Testis (tissue), 2 donors: ENCODE measurements at regions not wholly inside any gene's neighbourhood (a gene's known extent, or its start where the extent isn't known, plus 50 kb on each side); places are given as distances from the start of the nearest gene placed in this dataset.

Source experiments
- DNase-seq: peaks from one replicate; pipeline ENCODE4 v3.0.0-alpha.2; 2019
- H3K27ac ChIP-seq, 2 donors: fragments of 200-600 bp; sonication (generic); one replicate each; pipeline ENCODE4 v1.5.1; 2019
- H3K27me3 ChIP-seq: fragments of 200-600 bp; sonication (generic); one replicate; pipeline ENCODE4 v1.5.1; 2019
- H3K36me3 ChIP-seq: fragments of 200-600 bp; sonication (generic); one replicate; pipeline ENCODE4 v1.5.1; 2017; ENCODE audit warnings: low read depth; ENCODE audit errors: missing control alignments
- H3K4me1 ChIP-seq: fragments of 200-600 bp; sonication (generic); one replicate; pipeline ENCODE4 v1.5.1; 2019
- H3K4me3 ChIP-seq, 2 donors: fragments of 200-600 bp; sonication (generic); one replicate each; pipeline ENCODE4 v1.5.1; 2017 to 2019
- H3K9me3 ChIP-seq: fragments of 200-600 bp; sonication (generic); one replicate; pipeline ENCODE4 v1.5.1; 2017
- POLR2A ChIP-seq: fragments of 450-650 bp; IDR thresholded peaks from one replicate; pipeline ENCODE4 v1.6.1; 2017; ENCODE audit warnings: antibody characterized with exemption, mild to moderate bottlenecking, moderate library complexity
- WGBS, 2 donors: methylation state at CpG; one replicate each; pipeline ENCODE4 v1.1.5; 2018; 5-methylcytosine and 5-hydroxymethylcytosine counted together
- intact Hi-C: fragments of 100-400 bp; cut with DNase I; formaldehyde crosslinking; loops from one replicate; pipeline ENCODE4 v1.15.1; 2023; ENCODE audit warnings: low total_unique reads
- TF ChIP-seq, protein P1 (sequence below), 3 experiments: fragments of 450-650 bp in 2 of 3; fragments of 200-600 bp in 1 of 3; sonication (generic) in 1 of 3; IDR thresholded peaks; one replicate each; pipeline ENCODE4 v1.5.1; 2016 to 2019; ENCODE audit warnings: antibody characterized with exemption in 3 of 3, mild to moderate bottlenecking in 2 of 3, moderate library complexity in 1 of 3

DNA sequence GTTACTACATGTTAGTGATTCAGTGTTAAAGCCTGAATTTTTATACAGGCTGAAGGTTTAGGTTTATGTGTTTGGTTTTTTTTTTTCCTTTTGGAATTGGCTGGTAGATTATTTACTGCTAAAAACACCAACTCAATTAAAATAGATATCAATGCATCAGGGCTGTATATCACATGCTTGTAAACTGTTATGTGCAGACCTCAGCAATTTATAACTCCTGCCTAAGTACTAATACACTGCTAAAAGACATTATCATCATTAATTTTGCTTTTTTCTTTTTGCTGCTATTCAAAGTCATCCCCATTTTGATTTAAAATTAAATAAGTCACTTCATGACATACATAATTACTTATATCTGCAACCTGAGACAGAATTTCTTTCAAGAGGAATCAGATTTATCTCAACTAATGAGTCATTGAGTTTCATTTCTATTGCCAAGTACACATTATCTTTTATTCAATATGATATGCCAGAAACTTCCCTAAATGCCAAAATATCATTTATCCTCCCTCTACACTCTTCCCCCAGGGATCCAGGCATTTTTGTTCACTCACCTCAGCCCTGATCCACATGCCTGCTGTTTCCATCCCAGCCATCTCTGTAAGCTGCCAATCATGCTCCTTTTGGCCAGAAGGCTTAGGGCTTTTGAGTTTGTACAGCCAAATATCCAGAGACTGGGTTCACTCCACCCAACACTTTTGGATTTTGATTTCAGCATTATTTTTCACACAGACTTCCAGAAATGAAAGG lies 98.5 kb downstream of the POLR1F start:
- no peak for TF ChIP-seq POLR2A
- TF ChIP-seq, protein P1, sequence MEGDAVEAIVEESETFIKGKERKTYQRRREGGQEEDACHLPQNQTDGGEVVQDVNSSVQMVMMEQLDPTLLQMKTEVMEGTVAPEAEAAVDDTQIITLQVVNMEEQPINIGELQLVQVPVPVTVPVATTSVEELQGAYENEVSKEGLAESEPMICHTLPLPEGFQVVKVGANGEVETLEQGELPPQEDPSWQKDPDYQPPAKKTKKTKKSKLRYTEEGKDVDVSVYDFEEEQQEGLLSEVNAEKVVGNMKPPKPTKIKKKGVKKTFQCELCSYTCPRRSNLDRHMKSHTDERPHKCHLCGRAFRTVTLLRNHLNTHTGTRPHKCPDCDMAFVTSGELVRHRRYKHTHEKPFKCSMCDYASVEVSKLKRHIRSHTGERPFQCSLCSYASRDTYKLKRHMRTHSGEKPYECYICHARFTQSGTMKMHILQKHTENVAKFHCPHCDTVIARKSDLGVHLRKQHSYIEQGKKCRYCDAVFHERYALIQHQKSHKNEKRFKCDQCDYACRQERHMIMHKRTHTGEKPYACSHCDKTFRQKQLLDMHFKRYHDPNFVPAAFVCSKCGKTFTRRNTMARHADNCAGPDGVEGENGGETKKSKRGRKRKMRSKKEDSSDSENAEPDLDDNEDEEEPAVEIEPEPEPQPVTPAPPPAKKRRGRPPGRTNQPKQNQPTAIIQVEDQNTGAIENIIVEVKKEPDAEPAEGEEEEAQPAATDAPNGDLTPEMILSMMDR (IDR thresholded peaks at IDR 0.05): no peak
- H3K9me3 ChIP-seq: no peaks in the 10 kb centered on the region
- no peaks in the 10 kb centered on the region for H3K4me1 ChIP-seq
- DNase-seq: no peak
- intact Hi-C loops: no loop called here
- H3K27me3 ChIP-seq: no peaks in the 10 kb centered on the region
- no peak overlapping the region for H3K27ac ChIP-seq
- no peak overlapping the region for H3K4me3 ChIP-seq
- no peaks in the 10 kb centered on the region for H3K36me3 ChIP-seq

DNA sequence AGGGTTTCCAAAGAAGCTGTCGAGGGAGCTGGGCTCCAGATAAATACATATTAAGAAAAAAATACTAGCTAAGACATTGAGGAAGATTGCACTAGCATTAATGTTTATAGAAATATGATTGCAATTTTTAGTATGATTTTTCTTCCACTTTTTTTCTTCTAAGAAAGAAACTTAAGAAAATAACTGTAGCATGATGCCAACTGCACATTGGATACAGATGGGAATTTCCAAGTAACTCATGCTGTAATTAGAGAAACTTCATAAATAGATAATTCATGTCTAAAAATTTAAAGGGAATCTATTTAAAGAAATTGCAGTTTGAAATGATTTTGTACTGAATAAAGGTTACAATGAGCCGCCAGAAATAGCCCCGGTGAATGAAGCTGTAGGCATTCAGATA lies 119.4 kb downstream of the POLR1F start:
- no peak for TF ChIP-seq POLR2A
- no peak for DNase-seq
- H3K27ac ChIP-seq: no peak overlapping the region
- 92 to 93% methylated on average over 3 of the region's 3 CpGs for WGBS, 2 donors
- no peak overlapping the region for H3K4me3 ChIP-seq
- intact Hi-C loops: no loop called here
- H3K36me3 ChIP-seq: no peaks in the 10 kb centered on the region
- no peaks in the 10 kb centered on the region for H3K9me3 ChIP-seq
- no peaks in the 10 kb centered on the region for H3K4me1 ChIP-seq
- H3K27me3 ChIP-seq: no peaks in the 10 kb centered on the region

DNA sequence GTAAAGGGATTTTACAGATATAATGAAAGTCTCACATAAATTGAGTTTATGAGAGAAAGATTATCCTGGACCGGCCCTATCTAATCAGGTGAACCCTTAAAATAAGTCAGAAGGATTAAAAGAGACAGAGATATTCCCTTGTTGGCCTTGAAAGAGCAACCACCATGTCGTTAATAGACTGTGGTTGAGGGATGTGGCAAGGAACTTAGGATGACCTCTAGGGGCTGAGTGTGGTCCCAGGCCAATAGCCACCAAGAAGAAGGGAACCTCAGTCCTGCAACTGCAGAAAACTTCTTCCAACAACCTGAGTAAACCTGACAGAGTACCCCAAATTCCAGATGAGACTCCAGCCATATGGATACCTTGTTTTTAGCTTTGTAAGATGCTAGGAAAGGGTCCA lies 121.5 kb downstream of the POLR1F start:
- intact Hi-C loops: no loop called here
- Histone ChIP-seq H3K27ac (no peak overlapping the region), H3K36me3 (no peaks in the 10 kb centered on the region), H3K27me3 (no peaks in the 10 kb centered on the region), H3K4me3 (no peak overlapping the region), H3K4me1 (no peaks in the 10 kb centered on the region), H3K9me3 (no peaks in the 10 kb centered on the region)
- TF ChIP-seq, protein P1 (IDR thresholded peaks at IDR 0.05): no peak
- no peak for TF ChIP-seq POLR2A
- WGBS, 2 donors: 47 to 58% methylated on average over 2 of the region's 2 CpGs
- no peak for DNase-seq

DNA sequence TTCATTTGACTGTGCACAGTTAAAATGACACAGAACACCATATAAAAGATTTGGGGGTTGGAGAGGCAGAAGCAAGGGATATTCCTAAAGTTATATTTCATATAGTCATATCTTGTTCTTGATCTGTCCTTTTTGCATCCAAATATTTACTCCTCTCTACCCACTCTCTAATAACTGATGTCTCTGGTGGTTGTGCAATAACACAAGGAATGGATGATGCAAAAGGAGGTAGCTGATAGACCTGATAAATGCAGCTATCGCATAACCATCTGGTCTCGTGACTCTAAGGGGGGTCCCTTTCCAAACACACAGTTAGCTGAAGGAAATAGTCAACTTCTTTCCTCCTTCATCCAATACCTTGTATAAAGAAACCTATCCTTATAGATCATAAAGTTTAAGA lies 123.1 kb downstream of the POLR1F start:
- no peak for DNase-seq
- WGBS, 2 donors: 95 to 98% methylated on average over 2 of the region's 2 CpGs
- H3K4me3 ChIP-seq: no peak overlapping the region
- no peaks in the 10 kb centered on the region for H3K9me3 ChIP-seq
- H3K4me1 ChIP-seq: no peaks in the 10 kb centered on the region
- no peak for TF ChIP-seq POLR2A
- TF ChIP-seq, protein P1 (IDR thresholded peaks at IDR 0.05): no peak
- no peaks in the 10 kb centered on the region for H3K36me3 ChIP-seq
- no peaks in the 10 kb centered on the region for H3K27me3 ChIP-seq
- intact Hi-C loops: no loop called here
- H3K27ac ChIP-seq: no peak overlapping the region

DNA sequence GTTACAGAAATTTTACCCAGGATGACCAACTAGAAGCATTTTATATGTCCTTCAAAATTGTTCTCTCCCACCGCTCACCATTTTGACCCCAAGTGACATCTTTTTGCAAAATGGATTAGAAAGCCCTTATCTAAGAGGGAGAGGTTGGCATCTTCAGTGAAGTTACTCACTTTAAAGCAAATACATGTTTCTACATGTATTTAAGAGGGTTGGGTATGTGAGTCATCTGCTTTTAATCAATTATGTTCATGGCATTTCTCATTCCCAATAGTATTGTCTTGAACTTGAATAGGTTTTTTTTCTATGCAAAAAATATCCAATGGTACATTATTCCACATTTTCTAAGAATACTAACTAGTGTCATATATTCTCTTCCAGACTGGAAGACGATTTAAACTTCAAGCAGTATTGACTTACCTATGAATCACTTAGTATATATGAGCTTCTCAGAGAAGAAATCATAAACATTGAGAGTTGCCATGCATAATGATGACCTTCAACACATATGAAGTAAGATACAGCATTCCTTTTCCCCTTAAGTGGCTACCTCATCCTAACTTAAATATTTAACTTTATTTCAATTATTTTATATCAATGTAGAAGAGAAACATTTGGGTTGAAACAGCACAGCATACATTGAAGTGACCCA lies 132.8 kb downstream of the POLR1F start:
- no peaks in the 10 kb centered on the region for H3K27me3 ChIP-seq
- DNase-seq: no peak
- no peaks in the 10 kb centered on the region for H3K36me3 ChIP-seq
- no peak for TF ChIP-seq POLR2A
- TF ChIP-seq, protein P1 (IDR thresholded peaks at IDR 0.05): no peak
- intact Hi-C loops: no loop called here
- no peak overlapping the region for H3K27ac ChIP-seq
- no peaks in the 10 kb centered on the region for H3K4me1 ChIP-seq
- H3K9me3 ChIP-seq: no peaks in the 10 kb centered on the region
- WGBS, 2 donors: 85 to 88% methylated on average over 2 of the region's 2 CpGs
- no peak overlapping the region for H3K4me3 ChIP-seq
